IMR-90 (cell line): ENCODE measurements at regions not wholly inside any gene's neighbourhood (a gene's known extent, or its start where the extent isn't known, plus 50 kb on each side); places are given as distances from the start of the nearest gene placed in this dataset.

Source experiments
- ATAC-seq: fragments of 200-7000 bp; cut with Tn5 transposase; 2 replicates; pipeline ENCODE4 v1.9.1; 2020; ENCODE audit warnings: low read depth, mild to moderate bottlenecking, moderate library complexity
- BruUV-seq: library from RNA; stranded (reverse); fragments of 400-500 nt; replicated peaks from 2 replicates; lab custom pipeline; 2021; lab: Mats Ljungman, UMichigan
- CTCF ChIA-PET: fragments of 300-600 bp; formaldehyde crosslinking; extraction: SDS; loops from one replicate; lab custom pipeline; 2021; ENCODE audit warnings: antibody characterized with exemption; lab: Yijun Ruan, JAX
- POLR2A ChIA-PET: fragments of 300-600 bp; sonication (Branson Sonifier 250); formaldehyde crosslinking; loops from one replicate; lab custom pipeline; 2022; ENCODE audit warnings: antibody characterized with exemption; ENCODE audit not compliant: unreplicated experiment; lab: Charles Lee
- DNase-seq: peaks from one replicate; pipeline ENCODE4 v3.0.0; 2013
- H2AFZ ChIP-seq: replicated peaks from 2 replicates; pipeline ENCODE3; 2013; ENCODE audit warnings: low read length, mild to moderate bottlenecking; ENCODE audit not compliant: poor library complexity
- H2AK5ac ChIP-seq: 2 replicates; pipeline ENCODE4 v1.6.1; 2013; ENCODE audit warnings: low read depth, low read length, inconsistent platforms
- H2AK9ac ChIP-seq: replicated peaks from 2 replicates; pipeline ENCODE3; 2013; ENCODE audit warnings: mild to moderate bottlenecking, low read depth, low read length, moderate library complexity; ENCODE audit not compliant: poor library complexity
- H2BK120ac ChIP-seq: 2 replicates; pipeline ENCODE4 v1.6.1; 2013; ENCODE audit warnings: low read depth, low read length, inconsistent platforms
- H2BK15ac ChIP-seq: 3 replicates; pipeline ENCODE4 v1.6.1; 2013; ENCODE audit warnings: low read depth, low read length, inconsistent platforms
- H2BK20ac ChIP-seq: 2 replicates; pipeline ENCODE4 v1.6.1; 2013; ENCODE audit warnings: low read depth, mild to moderate bottlenecking, inconsistent platforms, low read length, moderate library complexity
- H2BK5ac ChIP-seq: 2 replicates; pipeline ENCODE4 v1.6.1; 2013; ENCODE audit warnings: mild to moderate bottlenecking, low read depth, low read length, inconsistent platforms; ENCODE audit not compliant: poor library complexity, severe bottlenecking
- H3K14ac ChIP-seq: replicated peaks from 2 replicates; pipeline ENCODE4 v1.6.1; 2013; ENCODE audit warnings: low read depth, low read length, inconsistent platforms
- H3K18ac ChIP-seq: 2 replicates; pipeline ENCODE4 v1.6.1; 2013; ENCODE audit warnings: low read depth, low read length, control low read depth
- H3K23ac ChIP-seq: 2 replicates; pipeline ENCODE4 v1.6.1; 2013; ENCODE audit warnings: low read depth, low read length, inconsistent platforms
- H3K27ac ChIP-seq: 2 replicates; pipeline ENCODE4 v1.5.1; 2013; ENCODE audit warnings: mild to moderate bottlenecking, control low read depth, low read length; ENCODE audit not compliant: insufficient read depth
- H3K27me3 ChIP-seq: 2 replicates; pipeline ENCODE4 v1.6.1; 2013; ENCODE audit warnings: low read length; ENCODE audit not compliant: control insufficient read depth, insufficient read depth
- H3K36me3 ChIP-seq: 2 replicates; pipeline ENCODE4 v1.6.1; 2013; ENCODE audit warnings: low read length, mixed read lengths; ENCODE audit not compliant: control insufficient read depth, insufficient read depth
- H3K4ac ChIP-seq: 2 replicates; pipeline ENCODE4 v1.6.1; 2013; ENCODE audit warnings: low read depth, low read length, inconsistent platforms
- H3K4me1 ChIP-seq: 2 replicates; pipeline ENCODE4 v1.6.1; 2013; ENCODE audit warnings: low read length, mixed read lengths; ENCODE audit not compliant: control insufficient read depth, insufficient read depth
- H3K4me2 ChIP-seq: 2 replicates; pipeline ENCODE4 v1.6.1; 2013; ENCODE audit warnings: low read depth, mild to moderate bottlenecking, control low read depth, low read length, moderate library complexity
- H3K4me3 ChIP-seq: 2 replicates; pipeline ENCODE4 v1.5.1; 2013; ENCODE audit warnings: low read depth, mild to moderate bottlenecking, control low read depth, low read length, moderate library complexity; ENCODE audit not compliant: insufficient read depth
- H3K56ac ChIP-seq: 2 replicates; pipeline ENCODE4 v1.6.1; 2013; ENCODE audit warnings: low read length, inconsistent platforms; ENCODE audit not compliant: insufficient read depth; ENCODE audit errors: extremely low read depth
- H3K79me1 ChIP-seq, 2 experiments: 2 replicates each; pipeline ENCODE4 v1.6.1; 2013; ENCODE audit warnings: low read length in 2 of 2, inconsistent platforms in 1 of 2, low read depth in 1 of 2
- H3K9ac ChIP-seq: 2 replicates; pipeline ENCODE4 v1.6.1; 2013; ENCODE audit warnings: low read depth, low read length, control low read depth
- H3K9me1 ChIP-seq: 2 replicates; pipeline ENCODE4 v1.6.1; 2013; ENCODE audit warnings: low read length, inconsistent platforms; ENCODE audit not compliant: insufficient read depth
- H3K9me3 ChIP-seq: 2 replicates; pipeline ENCODE4 v1.6.1; 2013; ENCODE audit warnings: low read length; ENCODE audit not compliant: control insufficient read depth, insufficient read depth
- H4K20me1 ChIP-seq: 2 replicates; pipeline ENCODE4 v1.6.1; 2013; ENCODE audit warnings: low read length, inconsistent platforms; ENCODE audit not compliant: insufficient read depth
- H4K5ac ChIP-seq: 2 replicates; pipeline ENCODE4 v1.6.1; 2013; ENCODE audit warnings: mild to moderate bottlenecking, low read depth, low read length, control low read depth
- H4K8ac ChIP-seq, 2 experiments: 2 replicates each; pipeline ENCODE4 v1.6.1; 2013; ENCODE audit warnings: low read depth in 2 of 2, low read length in 2 of 2, control low read depth in 1 of 2, inconsistent platforms in 1 of 2
- H4K91ac ChIP-seq: 2 replicates; pipeline ENCODE4 v1.6.1; 2013; ENCODE audit warnings: low read depth, low read length, inconsistent platforms; ENCODE audit not compliant: insufficient read depth
- BHLHE40 ChIP-seq: fragments of 150-350 bp; IDR thresholded peaks from 2 replicates; pipeline ENCODE4 v1.6.1; 2016; ENCODE audit warnings: mild to moderate bottlenecking, low read depth, low read length
- MXI1 ChIP-seq: IDR thresholded peaks from 2 replicates; pipeline ENCODE4 v1.6.1; 2012; ENCODE audit warnings: low read depth, mild to moderate bottlenecking, low read length, moderate library complexity, borderline replicate concordance
- NFE2L2 ChIP-seq: fragments of 150-350 bp; IDR thresholded peaks from 2 replicates; pipeline ENCODE4 v1.6.1; 2016; ENCODE audit warnings: low read depth, mild to moderate bottlenecking, low read length
- RAD21 ChIP-seq: IDR thresholded peaks from 2 replicates; pipeline ENCODE4 v1.6.1; 2012; ENCODE audit warnings: low read length, improper control_type of control experiment
- RCOR1 ChIP-seq: IDR thresholded peaks from 2 replicates; pipeline ENCODE4 v1.6.1; 2012; ENCODE audit warnings: mild to moderate bottlenecking, low read length, improper control_type of control experiment; ENCODE audit not compliant: insufficient replicate concordance
- WGBS, 2 experiments: methylation state at CpG; one replicate each; pipeline versions ENCODE4 v1.1.5 to v1.1.7; 2013; ENCODE audit warnings: missing lambda C conversion rate in 2 of 2; ENCODE audit not compliant: insufficient read length in 1 of 2; ENCODE audit errors: extremely low coverage in 2 of 2; 5-methylcytosine and 5-hydroxymethylcytosine counted together
- dilution Hi-C: fragments of 300-500 bp; cut with HindIII; formaldehyde crosslinking; loops from one replicate; pipeline ENCODE4 v1.14.3; 2018; ENCODE audit warnings: low sequenced_read_pairs; ENCODE audit not compliant: unreplicated experiment
- in situ Hi-C: fragments of 300-500 bp; cut with MboI; formaldehyde crosslinking; loops from 3 replicates; pipeline ENCODE4 v1.14.3; 2019; ENCODE audit warnings: low sequenced_read_pairs, inconsistent platforms, mixed read lengths
- intact Hi-C: fragments of 100-400 bp; cut with micrococcal nuclease; formaldehyde crosslinking; loops from 2 replicates; pipeline ENCODE4 v1.10.0; 2022
- TF ChIP-seq, protein P1 (sequence below): conservative IDR thresholded peaks from 2 replicates; pipeline ENCODE4 v1.5.1; 2012; ENCODE audit warnings: mild to moderate bottlenecking, low read depth, low read length, improper control_type of control experiment

DNA sequence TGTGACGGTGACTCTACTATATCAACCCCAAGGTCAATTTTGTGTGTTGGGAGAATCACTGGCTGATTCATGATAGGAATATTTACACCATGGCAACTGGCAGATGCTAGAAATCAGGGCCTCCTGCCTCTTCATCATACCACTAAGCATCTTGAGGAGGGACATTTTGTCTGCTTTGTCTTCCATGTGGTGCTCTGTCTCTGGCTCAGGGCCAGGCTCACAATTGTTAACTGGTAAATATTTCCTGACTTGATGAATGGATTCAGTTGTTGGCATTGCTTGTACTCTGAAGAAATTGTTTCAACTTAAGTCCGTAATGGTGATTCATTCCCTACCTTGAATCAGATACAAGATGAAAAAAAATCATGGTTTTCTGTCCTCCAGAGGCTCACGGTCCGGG is 292.7 kb downstream of the HAPSTR1 start:
- H2AK9ac ChIP-seq, result no peak overlapping the region
- WGBS, 2 experiments, result no CpG with 5 or more reads among the region's 4 CpGs

More for the DNA sequence above, 292.7 kb downstream of the HAPSTR1 start:
- Histone ChIP-seq H3K27ac (no peak overlapping the region), H3K18ac (no peak overlapping the region), H3K9me3 (peaks cover 11% of the 10 kb centered on the region), H4K5ac (no peak overlapping the region), H3K14ac (no peak overlapping the region), H3K4me1 (no peaks in the 10 kb centered on the region), H2BK15ac (no peak overlapping the region), H3K4me3 (no peak overlapping the region), H3K23ac (no peak overlapping the region), H2BK120ac (no peak overlapping the region), H3K56ac (no peak overlapping the region), H4K8ac (no peak overlapping the region), H2BK5ac (no peak overlapping the region), H3K4ac (no peak overlapping the region), H2BK20ac (no peak overlapping the region), H3K27me3 (no peaks in the 10 kb centered on the region), H3K9ac (no peak overlapping the region), H2AK5ac (no peak overlapping the region), H3K36me3 (no peaks in the 10 kb centered on the region), H2AFZ (no peak overlapping the region), H4K20me1 (no peaks in the 10 kb centered on the region), H3K4me2 (no peak overlapping the region), H4K91ac (no peak overlapping the region), H3K9me1 (no peaks in the 10 kb centered on the region), H3K79me1 (no peaks in the 10 kb centered on the region)
- ATAC-seq (no peak), DNase-seq (no peak)
- dilution Hi-C loops, result no loop called here
- no TSS peak for BruUV-seq
- ChIA-PET POLR2A (no interaction called here), CTCF (no interaction called here)
- TF ChIP-seq MXI1, result no peak
- no peak for TF ChIP-seq NFE2L2
- TF ChIP-seq RCOR1, result no peak
- no peak for TF ChIP-seq RAD21
- TF ChIP-seq BHLHE40, result no peak
- TF ChIP-seq, protein P1, sequence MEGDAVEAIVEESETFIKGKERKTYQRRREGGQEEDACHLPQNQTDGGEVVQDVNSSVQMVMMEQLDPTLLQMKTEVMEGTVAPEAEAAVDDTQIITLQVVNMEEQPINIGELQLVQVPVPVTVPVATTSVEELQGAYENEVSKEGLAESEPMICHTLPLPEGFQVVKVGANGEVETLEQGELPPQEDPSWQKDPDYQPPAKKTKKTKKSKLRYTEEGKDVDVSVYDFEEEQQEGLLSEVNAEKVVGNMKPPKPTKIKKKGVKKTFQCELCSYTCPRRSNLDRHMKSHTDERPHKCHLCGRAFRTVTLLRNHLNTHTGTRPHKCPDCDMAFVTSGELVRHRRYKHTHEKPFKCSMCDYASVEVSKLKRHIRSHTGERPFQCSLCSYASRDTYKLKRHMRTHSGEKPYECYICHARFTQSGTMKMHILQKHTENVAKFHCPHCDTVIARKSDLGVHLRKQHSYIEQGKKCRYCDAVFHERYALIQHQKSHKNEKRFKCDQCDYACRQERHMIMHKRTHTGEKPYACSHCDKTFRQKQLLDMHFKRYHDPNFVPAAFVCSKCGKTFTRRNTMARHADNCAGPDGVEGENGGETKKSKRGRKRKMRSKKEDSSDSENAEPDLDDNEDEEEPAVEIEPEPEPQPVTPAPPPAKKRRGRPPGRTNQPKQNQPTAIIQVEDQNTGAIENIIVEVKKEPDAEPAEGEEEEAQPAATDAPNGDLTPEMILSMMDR, result no peak
- intact Hi-C loops, result no loop called here
- in situ Hi-C loops, result no loop called here
